HL-60 (cell line): ENCODE measurements at regions not wholly inside any gene's neighbourhood (a gene's known extent, or its start where the extent isn't known, plus 50 kb on each side); places are given as distances from the start of the nearest gene placed in this dataset.

Source experiments
- CTCF ChIP-seq: IDR thresholded peaks from one replicate; pipeline ENCODE4 v1.5.1; 2011; ENCODE audit warnings: low read length, control low read depth, inconsistent platforms; ENCODE audit not compliant: insufficient read depth
- POLR2AphosphoS5 ChIP-seq: IDR thresholded peaks from 2 replicates; pipeline ENCODE4 v1.6.1; 2012; ENCODE audit warnings: low read depth
- REST ChIP-seq: IDR thresholded peaks from 2 replicates; pipeline ENCODE4 v1.6.1; 2012; ENCODE audit warnings: low read depth; ENCODE audit not compliant: insufficient replicate concordance

GRCh38 chr7:81002421-81002820 lies 83.6 kb upstream of the SEMA3C start:
- no peak for TF ChIP-seq CTCF
- no peak for TF ChIP-seq POLR2AphosphoS5
- no peak for TF ChIP-seq REST
